Jurkat, Clone E6-1 (cell line): ENCODE measurements at regions not wholly inside any gene's neighbourhood (a gene's known extent, or its start where the extent isn't known, plus 50 kb on each side); places are given as distances from the start of the nearest gene placed in this dataset.

Experiments used
- DNase-seq: peaks from one replicate; pipeline ENCODE4 v3.0.0-alpha.2; 2011; ENCODE audit warnings: low read depth, low spot score
- H3K4me3 ChIP-seq: 2 replicates; pipeline ENCODE4 v1.5.1; 2011; ENCODE audit warnings: mild to moderate bottlenecking, low read length, control low read depth, moderate library complexity

DNA sequence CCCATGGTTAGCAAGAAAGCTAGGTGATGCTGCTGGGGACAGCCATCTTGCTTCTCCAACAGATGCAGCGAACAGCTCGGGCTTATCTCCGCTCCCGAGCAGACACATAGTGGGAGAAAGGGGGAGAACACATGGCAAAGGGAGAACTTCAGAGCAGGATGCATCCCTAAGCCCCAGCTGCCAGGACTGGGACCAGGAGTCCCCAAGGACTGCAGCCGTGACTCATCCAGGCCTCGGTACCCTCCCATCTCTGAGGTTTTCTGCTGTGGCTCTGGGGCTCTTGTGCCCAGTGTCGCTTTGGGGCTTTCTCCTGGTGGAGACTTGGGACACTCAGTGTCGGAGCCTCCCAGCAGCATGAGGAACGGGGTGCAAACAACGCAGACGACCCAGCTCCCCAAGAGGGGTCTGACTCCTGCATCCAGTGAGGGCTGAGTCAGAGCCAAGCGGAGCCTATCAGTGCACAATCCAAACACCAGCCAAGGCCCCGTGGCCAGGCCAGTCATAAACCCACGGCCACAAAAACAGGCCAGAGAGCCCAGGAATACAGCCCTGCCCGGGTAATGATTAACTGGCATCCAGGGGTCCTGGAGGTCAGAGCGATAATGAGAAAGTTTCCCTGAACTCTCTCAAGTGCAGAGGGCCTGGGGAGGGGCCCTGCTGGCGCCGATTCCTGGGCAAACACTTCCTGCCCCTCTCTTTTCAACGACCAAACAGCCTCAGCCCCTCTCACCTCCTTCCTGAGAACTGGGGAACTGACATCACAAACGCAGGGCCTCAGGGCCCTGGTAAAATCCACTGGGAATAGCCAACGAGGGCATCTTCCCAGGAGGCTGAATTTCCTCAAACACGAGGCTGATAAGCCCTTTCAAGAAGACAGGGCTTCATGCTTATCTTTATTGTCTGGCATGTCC lies 202.9 kb downstream of the USP12 start:
- no peak overlapping the region for H3K4me3 ChIP-seq
- no peak for DNase-seq

DNA sequence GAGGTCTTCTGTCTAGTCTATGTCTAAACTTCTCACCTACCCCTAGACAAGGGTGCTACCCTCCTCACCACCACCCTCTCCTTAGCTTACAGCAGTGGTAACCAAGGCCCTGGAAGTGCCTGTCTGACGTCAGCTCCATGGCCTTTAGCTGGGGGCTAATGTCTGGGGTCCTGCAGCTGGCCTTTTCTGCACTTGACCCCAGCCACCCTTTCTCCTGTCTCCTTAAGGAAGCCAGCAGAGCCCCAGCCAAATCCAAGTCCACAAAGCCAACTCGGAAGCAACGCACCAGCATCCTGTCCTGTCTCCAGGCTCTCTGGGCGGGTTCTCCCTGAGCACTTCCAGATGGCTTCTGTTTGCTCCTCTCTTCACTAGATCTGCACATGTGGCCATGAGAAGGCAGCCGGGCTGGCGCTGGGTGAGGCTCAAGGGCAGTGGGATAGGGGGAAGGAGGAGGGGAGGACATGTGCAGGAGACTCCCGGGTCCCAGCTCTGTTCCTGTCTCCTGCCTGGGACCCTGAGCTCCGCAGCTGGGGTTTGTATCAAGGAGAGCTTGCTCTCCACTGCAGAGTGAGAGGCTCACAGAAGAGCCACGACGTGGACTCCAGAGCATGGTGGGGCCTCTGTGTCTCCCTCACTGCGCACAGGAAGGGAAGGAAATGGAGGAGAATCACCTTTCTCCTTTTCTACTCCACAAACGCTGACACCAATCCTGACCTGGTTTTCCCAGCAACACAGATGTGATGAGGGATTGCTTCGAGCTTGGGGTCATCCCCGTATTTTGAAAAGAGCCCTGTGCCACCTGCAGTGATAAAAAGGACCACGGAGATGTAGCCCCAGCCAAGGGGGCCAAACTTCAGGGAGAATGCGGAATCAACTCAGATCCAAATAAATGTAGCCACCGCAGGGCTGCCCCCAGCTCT lies 204.2 kb downstream of the USP12 start:
- H3K4me3 ChIP-seq: no peak overlapping the region
- DNase-seq: no peak

DNA sequence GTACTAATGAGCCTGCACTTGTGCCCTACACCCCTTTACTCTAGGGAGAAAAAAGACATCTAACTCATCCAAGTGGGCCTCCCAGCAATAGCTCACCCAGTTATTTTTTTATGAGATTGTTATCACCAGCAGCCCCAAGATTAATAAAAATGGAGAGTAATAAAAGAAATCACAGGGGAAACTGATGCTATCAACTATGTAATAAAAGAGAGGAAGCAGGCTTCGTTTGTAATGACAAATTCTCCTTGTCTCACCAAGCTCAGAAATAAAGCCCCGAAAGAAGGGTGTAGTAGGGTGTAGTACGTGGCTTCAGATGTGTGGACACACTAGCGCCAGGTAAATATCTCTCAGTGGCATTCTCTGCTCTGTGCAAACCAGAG lies 204.9 kb downstream of the USP12 start:
- DNase-seq: no peak
- no peak overlapping the region for H3K4me3 ChIP-seq

DNA sequence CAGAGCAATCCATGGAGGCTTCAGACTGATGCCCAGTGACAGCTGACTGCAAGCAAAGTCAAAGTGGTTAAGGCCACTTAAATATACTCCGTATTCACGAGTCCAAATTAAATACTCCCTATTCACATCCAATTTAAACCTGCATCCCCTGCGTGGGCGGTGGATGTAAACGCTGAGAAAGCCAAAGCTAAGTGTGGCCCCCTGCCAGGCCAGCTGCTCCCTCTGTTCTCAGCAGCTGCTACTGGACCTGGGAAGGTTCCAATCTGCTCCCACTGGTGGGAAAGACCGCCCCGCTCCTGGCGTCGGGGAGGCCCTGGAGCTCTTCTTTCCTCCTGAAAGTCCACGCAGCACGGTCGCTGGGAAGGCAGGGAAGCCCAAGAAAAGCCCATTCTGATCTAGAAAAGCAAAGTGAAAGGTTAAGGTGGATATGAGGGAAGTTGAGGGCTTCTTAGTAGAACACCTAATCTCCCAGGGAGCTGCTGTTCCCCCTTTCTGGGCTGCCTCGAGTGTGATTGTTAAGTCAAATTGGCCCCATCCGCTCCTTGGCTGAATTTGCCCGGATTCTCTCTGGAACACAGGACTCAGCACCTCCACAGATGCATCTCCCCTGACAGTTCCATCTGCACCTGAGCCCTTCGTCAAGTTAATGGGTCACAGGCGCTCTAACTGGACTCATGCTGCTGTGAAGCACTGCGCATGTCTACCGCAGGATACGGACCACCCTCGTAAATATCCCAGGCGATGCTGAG lies 205.5 kb downstream of the USP12 start:
- DNase-seq: no peak
- no peak overlapping the region for H3K4me3 ChIP-seq

DNA sequence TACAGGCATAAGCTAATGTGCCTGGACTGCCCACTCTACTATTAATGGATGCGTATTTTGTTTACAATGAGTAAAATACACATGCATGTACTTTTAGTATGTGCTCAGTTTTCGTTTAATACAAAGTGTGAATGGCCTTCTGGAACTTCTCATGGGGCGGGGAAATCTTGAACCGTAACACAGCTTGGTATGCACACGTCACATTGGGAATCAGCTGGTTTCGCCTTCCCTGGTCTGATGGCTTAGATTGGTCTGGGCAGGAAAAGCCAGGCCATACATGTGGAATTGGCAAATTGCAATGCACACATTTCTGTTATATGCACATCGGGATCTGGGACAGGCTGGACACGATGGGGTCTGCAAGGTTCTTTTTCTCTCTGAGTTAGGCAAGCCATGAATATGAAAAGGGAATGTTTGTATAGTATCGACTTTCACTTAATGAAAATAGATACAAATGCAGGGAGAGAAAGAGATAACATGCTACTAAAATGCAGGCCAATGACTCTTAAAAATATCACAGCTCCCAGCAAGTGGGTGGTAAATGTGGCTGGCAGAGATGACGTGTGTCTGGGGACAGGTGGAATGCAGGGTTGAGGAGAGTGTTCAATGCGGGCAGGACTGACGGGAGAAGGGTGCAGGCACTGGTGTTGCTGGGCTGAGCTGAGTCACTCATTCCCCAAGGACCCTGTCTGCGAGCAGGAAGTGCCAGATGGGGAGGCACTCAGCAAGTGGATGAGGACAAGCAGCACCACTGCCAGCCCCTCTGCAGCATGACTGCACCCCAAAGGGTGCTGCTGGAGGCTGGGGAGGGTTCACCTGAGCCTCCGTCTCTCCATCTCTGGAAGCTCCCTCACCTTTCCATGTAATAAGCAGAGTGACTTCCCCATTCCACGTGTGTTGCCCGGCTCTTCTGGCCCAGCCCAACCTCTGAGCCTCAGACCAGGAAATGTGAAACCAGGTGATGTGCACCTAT lies 204.0 kb upstream of the GPR12 start:
- no peak for DNase-seq
- H3K4me3 ChIP-seq: no peak overlapping the region

DNA sequence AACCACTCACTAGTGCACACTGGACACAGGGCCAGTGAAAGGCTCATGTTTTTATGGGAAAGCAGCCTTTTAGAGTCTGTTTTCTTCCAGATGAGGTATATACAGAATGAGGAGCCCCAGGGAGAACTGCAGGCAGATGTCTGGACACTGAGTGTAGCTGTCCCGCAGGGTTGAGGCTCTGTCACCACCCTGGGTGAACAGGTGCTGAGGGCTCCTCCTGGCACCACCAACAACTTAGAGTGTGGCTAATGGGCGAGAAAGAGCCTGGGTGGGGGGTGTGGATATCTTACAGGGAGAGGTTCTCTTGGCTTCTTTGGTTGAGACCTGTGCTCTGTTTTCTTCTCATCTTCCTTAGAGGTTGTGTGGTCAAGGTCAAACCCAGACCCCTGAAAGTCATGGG lies 202.1 kb upstream of the GPR12 start:
- H3K4me3 ChIP-seq: no peak overlapping the region
- DNase-seq: no peak

DNA sequence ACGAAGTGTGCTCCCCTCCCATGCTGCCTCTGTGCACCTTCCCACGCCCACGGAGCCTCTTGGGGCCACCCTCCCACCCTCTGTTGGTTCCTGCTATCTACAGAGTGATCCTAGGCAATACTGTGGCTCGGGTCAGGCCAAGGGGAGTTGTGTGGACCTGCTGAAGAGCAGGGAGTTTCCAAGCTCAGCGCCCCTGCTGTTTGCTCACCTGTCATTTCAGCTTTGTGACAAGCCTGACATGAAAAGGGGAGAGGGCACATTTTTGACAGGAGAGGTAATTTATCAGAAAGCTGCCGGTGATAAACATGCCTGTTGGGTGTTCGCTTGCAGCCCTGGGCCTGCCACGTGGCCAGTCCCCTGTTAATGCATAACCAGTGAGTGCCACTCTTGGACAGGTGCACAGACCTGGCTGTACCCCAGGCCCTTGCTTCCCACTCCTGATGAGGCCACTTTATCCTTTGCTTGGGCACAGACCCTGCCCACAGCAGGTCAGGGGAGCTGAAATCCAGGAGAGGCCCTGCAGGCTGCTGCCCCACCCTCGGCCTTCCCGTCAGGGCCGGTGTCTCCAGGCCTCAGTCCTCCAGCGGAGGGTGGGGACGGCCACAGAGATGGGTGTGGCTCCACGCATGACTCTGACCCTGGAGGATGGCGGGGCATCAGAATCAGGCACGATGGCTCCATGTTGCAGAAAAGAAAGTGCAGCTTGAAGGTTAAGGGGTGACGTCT lies 201.5 kb upstream of the GPR12 start:
- H3K4me3 ChIP-seq: no peak overlapping the region

DNA sequence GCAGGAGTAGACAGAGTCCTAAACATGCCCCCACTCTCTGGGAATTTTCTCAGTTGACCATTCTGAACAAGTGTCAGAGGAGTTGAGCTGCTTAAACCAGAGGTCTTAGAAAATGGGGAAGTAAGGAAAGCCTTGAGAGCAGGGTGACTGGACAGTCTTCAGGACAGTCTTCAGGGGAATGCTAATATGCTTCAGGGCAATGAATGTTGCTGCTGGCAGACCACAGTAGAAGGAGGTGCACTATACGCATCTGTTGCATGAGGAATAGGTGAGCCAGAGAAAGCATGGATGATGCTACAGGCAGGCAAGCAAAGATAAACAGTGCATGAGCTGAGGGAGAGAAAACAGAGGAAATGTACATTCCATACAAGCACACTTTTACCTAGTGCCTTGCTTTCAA lies 196.6 kb upstream of the GPR12 start:
- H3K4me3 ChIP-seq: no peak overlapping the region
- DNase-seq: no peak

More for the DNA sequence above, 201.5 kb upstream of the GPR12 start:
- no peak for DNase-seq

DNA sequence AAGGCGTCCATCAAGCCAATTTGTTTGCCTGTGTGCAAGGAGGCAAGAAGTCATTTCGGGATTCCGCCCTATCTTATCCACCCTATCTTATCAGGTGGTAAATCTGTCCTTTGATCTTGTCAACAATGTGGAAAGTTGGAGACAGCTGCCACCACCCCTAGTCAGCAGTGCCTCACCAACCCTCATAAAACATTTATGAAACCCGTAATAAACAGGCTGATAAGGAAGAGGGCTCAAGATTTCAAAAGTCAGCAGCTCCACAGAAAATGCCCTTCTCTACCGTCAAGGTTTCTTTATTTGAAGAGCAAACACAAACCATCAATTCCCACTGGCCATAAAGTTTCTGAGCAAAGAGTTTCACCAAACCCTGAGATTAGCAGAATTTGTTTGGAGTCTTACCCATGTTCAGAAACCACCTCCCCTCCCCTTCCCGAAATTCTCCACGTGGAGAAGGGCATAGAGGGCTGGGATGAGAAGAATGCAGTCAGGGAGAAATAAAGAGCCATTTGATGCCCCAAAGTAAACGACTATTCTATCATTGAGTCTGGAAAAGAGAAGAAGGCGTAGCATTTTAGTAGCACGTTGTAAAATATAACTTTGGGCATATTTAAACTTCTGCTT lies 196.0 kb upstream of the GPR12 start:
- H3K4me3 ChIP-seq: no peak overlapping the region
- DNase-seq: peak; percentile 29

DNA sequence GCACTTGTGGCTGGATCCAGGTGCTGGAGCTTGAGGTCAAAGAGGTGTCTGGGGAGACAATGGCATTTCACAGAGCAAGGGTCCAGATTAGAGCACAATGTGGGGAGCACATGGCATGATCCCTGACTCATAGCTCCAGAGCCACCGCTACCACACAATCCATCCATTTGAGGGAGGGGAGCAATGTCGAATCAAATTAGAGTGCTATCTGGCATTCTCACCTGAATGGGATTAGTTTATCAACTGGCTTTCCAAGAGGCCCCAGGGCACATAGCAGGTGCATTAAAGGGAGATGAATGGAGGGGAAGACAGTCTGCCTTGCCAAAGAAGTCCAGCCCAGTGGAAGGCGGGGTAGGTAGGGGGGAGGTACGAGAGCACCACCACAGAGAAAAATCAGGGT lies 194.4 kb upstream of the GPR12 start:
- no peak for DNase-seq
- no peak overlapping the region for H3K4me3 ChIP-seq

DNA sequence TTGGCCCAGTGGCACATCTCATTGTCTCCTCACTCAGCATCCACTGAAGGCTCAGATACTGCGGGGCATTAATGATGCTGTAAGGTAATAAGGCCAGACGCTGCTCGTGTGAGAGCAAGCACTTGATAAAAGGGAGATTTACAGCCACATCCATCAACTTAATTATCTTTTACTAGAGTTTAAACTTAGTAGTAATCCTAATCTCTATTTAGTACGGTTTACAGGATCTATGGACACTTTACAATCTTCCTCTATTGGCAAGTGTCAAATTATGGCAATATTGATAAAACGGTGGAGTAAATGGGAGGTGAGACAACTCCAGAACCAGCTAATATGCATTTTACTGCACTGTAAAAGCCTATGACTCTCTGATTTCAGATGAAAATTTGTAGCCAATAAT lies 192.7 kb upstream of the GPR12 start:
- DNase-seq: no peak
- H3K4me3 ChIP-seq: no peak overlapping the region

DNA sequence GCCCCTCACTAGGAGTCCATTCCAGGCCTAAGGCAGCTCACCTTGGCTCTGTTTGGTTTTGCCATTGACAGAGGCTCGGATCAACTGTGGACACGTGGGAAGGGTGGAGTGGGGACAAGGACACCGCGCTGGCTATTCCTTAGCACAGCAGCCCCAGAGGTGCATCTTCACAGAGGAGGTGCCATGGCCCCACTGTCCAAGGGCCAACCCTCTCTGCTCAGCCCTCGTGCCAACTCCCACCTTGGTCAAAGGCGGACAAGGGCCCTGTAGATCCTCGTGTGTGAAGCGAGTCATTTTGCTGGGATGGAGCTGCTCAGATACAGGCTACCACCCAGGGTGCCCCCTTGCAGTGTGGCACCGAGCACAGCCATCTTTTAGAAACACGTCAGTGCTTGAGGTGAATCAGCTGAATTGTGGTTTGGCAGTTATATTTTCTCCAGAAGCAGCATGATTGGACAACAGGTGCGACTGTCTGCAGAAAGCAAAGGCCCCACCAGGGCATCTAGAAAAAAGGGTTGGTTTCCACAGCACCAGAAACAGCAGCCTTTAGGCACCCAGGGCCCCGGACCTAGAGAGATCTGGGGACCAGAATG lies 192.1 kb upstream of the GPR12 start:
- peak; percentile 59 for DNase-seq
- no peak overlapping the region for H3K4me3 ChIP-seq

DNA sequence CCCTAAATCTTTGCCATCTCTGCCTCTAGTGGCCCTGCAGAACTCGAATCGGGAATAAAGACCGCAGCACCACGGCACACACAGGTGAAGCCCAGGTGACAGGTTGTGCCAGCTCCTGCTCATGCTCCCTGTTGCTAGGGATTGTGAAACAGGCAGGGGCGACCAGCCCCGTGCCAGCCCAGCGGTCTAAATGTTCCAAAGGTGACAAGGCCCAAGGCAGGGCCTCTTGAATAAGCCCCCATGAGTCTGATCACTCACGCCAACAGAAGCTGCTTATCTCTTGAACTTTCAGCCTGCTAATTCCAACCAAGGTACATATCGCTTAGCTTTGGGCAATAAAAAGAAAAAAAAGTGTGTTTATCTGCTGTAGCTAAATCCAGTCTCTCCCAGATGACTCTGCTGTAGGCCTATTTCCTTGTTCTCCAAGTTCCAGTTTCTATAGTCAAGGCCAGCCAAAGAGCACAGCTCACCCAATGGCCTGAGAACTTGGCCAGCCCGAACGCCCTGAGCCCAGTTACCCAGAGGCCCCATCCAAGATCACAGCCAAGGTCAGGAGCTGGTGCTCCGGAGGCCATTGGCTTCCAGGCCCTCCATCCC lies 191.1 kb upstream of the GPR12 start:
- no peak for DNase-seq
- no peak overlapping the region for H3K4me3 ChIP-seq

DNA sequence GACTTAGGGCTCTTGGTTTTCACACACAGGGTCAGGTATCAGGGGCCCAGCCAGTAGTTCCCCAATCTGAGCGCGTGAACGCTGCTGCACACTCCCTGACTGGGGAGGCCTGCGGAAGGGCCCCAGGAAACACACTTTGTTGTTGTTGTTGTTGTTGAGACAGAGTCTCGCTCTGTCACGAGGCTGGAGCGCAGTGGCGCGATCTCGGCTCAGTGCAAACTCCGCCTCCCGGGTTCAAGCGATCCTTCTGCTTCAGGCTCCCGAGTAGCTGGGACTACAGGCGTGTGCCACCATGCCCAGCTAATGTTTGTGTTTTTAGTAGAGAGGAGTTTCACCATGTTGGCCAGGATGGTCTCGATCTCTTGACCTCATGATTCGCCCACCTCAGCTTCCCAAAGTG lies 190.4 kb upstream of the GPR12 start:
- DNase-seq: no peak
- no peak overlapping the region for H3K4me3 ChIP-seq

DNA sequence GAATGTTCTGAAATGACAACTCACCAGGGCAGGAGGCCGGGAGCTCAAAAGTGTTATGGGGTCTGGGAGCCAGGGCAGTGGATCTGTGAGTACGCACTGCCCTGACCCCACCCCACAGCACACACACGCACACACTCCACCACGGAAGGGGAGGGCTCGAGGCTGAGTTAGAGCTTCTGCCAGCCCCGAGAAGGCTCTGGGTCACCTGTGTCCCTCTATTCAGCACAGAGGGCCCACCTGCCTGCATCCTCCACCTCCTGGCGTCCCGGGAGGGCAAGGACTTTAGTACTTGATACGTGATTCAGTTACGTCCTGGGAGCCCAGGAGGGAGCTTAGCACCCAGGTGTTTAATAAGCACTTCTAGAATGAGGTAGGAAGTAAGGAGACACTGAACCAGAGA lies 190.0 kb upstream of the GPR12 start:
- no peak overlapping the region for H3K4me3 ChIP-seq

DNA sequence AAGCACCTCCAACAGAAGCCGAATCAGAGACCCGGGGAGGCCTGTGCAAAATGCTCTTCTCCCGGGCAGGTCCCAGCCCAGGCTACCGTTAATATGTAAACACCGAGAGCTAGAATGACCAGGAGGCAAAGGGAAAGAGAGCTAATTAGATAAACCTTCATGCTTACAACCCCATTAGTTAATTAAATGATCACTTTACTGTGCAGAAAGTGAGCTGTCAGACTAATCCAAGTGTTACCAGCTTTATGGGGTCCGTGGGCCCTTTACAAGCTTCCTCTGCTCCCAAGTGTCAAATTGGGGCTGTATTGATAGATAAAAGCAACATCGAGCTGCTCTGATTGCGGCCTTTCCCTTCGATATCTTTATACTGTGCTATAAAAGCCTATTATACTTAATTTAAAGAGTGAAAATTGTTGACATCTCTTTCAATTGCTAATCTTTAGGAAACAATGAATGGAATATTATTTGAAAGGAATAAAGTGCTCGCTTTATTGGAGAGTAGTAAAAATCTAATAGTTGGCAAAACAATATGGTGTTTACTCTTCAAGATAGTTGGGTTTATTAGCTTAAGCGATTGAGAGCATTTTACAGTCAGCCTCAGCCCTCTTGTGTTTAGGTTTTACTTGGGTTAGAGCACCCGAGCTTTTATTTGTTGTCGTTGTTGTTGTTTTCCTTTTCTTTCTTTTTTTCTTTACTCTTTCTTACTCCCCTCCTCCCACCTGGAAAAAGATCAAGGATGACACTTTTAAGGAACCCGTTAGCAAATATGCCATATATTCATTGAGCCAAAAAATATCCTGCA lies 189.3 kb upstream of the GPR12 start:
- H3K4me3 ChIP-seq: no peak overlapping the region
- DNase-seq: no peak

More for the DNA sequence above, 190.0 kb upstream of the GPR12 start:
- no peak for DNase-seq
